ENCODE measurements at regions not wholly inside any gene's neighbourhood (a gene's known extent, or its start where the extent isn't known, plus 50 kb on each side); places are given as distances from the start of the nearest gene placed in this dataset.
A peak's percentile ranks its signal among the peaks of the same experiment; 100 is the strongest.
"Not testable (repeated sequence)": the region's sequence is repeated elsewhere in the genome, so short reads cannot be mapped to it uniquely, and the experiment has no call there.

- no peak overlapping the region for H3K4me3 ChIP-seq (ENCODE audit: low read depth, low read length)
- no CpG with 5 or more reads among the region's 5 CpGs for WGBS (ENCODE audit: extremely low coverage, insufficient coverage, insufficient read length)
- no peak overlapping the region for H3K4me2 ChIP-seq (ENCODE audit: low read length)
These were observed 123.8 kb upstream of the DMRT1 start for GRCh38 chr9:717722-718121.

DNA sequence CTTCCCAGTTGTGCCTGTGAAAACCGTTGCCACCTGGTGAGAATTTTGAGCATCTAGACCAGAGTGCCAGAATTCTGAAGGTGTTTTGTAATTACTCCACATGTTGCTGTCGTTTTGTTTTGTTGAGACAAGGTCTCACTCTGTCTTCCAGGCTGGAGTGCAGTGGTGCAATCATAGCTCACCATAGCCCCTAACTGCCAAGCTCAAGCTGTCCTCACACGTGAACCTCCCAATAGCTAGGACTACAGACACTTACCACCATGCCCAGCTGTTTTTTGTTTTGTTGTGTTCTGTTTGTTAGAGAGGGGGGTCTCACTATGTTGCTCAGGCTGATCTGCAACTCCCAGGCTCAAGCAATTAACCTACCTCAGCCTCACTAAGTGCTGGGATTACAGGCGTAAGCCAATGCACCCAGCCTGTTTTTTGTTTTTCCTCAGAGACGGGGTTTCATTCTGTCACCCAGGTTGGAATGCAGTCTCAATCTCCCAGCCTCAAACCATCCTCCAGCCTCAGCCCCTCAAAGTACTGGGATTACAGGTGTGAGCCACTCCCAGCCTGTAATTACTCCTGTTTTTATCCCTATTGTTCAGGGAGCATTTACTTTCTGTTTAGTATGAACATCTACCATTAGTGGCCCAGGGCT, 121.1 kb upstream of the DMRT1 start:
- Histone ChIP-seq H3K18ac (ENCODE audit: low read length) (peak overlapping the region; percentile 9), H2AFZ (ENCODE audit: insufficient read depth, low read length, poor library complexity) (no peak overlapping the region), H2BK5ac (ENCODE audit: low read depth, low read length, poor library complexity) (no peak overlapping the region), H4K91ac (ENCODE audit: low read depth, low read length) (no peak overlapping the region), H3K9me3 (ENCODE audit: insufficient read depth, low read depth, low read length) (no peaks in the 10 kb centered on the region), H2AK5ac (ENCODE audit: low read length) (no peak overlapping the region), H3K4me3 (ENCODE audit: low read depth, low read length) (no peak overlapping the region), H3K14ac (ENCODE audit: low read length) (no peak overlapping the region), H4K12ac (ENCODE audit: low read depth, low read length) (no peak overlapping the region), H3K79me2 (ENCODE audit: control insufficient read depth, insufficient read depth, low read length, poor library complexity) (peaks cover 5% of the 10 kb centered on the region), H3K36me3 (ENCODE audit: control insufficient read depth in 1 of 2, insufficient read depth in 2 of 2, low read length in 2 of 2) (peaks cover 7 to 32% of the 10 kb centered on the region in 2 experiments), H3K27ac (ENCODE audit: low read depth, low read length) (peak overlapping the region; percentile 65), H3K4ac (ENCODE audit: low read depth, low read length) (peak overlapping the region; percentile 13), H3K23ac (ENCODE audit: low read length) (no peak overlapping the region), H3K4me1 (ENCODE audit: control insufficient read depth in 1 of 2, insufficient read depth in 2 of 2, low read length in 2 of 2) (peaks cover 9 to 24% of the 10 kb centered on the region in 2 experiments), H3K27me3 (ENCODE audit: insufficient read depth, low read length) (no peaks in the 10 kb centered on the region), H2BK12ac (ENCODE audit: low read length) (peak overlapping the region; percentile 3), H3K9ac (ENCODE audit: low read length) (no peak overlapping the region), H3K4me2 (ENCODE audit: low read length) (no peak overlapping the region), H4K8ac (ENCODE audit: low read depth, low read length) (no peak overlapping the region), H2BK120ac (ENCODE audit: insufficient read depth, low read length, poor library complexity) (no peak overlapping the region), H3K79me1 (ENCODE audit: low read length) (peaks cover 9% of the 10 kb centered on the region)
- WGBS (ENCODE audit: extremely low coverage, insufficient coverage, insufficient read length), result no CpG with 5 or more reads among the region's 5 CpGs
- no peak for DNase-seq

More at GRCh38 chr9:717722-718121, 123.8 kb upstream of the DMRT1 start:
- Histone ChIP-seq H2BK5ac (ENCODE audit: low read depth, low read length, poor library complexity) (no peak overlapping the region), H2AK5ac (ENCODE audit: low read length) (no peak overlapping the region), H2AFZ (ENCODE audit: insufficient read depth, low read length, poor library complexity) (no peak overlapping the region), H3K23ac (ENCODE audit: low read length) (no peak overlapping the region), H2BK120ac (ENCODE audit: insufficient read depth, low read length, poor library complexity) (no peak overlapping the region), H4K91ac (ENCODE audit: low read depth, low read length) (no peak overlapping the region), H3K18ac (ENCODE audit: low read length) (no peak overlapping the region), H3K79me2 (ENCODE audit: control insufficient read depth, insufficient read depth, low read length, poor library complexity) (peaks cover 9% of the 10 kb centered on the region), H3K27me3 (ENCODE audit: insufficient read depth, low read length) (no peaks in the 10 kb centered on the region), H2BK12ac (ENCODE audit: low read length) (no peak overlapping the region), H3K14ac (ENCODE audit: low read length) (no peak overlapping the region), H3K9ac (ENCODE audit: low read length) (no peak overlapping the region), H3K27ac (ENCODE audit: low read depth, low read length) (no peak overlapping the region), H3K9me3 (ENCODE audit: insufficient read depth, low read depth, low read length) (no peaks in the 10 kb centered on the region), H3K4me1 (ENCODE audit: control insufficient read depth in 1 of 2, insufficient read depth in 2 of 2, low read length in 2 of 2) (peaks cover 14 to 22% of the 10 kb centered on the region in 2 experiments), H3K36me3 (ENCODE audit: control insufficient read depth in 1 of 2, insufficient read depth in 2 of 2, low read length in 2 of 2) (peaks cover 13 to 39% of the 10 kb centered on the region in 2 experiments), H4K12ac (ENCODE audit: low read depth, low read length) (no peak overlapping the region), H3K4ac (ENCODE audit: low read depth, low read length) (no peak overlapping the region), H3K79me1 (ENCODE audit: low read length) (peaks cover 16% of the 10 kb centered on the region), H4K8ac (ENCODE audit: low read depth, low read length) (no peak overlapping the region)
- DNase-seq, result no peak

DNA sequence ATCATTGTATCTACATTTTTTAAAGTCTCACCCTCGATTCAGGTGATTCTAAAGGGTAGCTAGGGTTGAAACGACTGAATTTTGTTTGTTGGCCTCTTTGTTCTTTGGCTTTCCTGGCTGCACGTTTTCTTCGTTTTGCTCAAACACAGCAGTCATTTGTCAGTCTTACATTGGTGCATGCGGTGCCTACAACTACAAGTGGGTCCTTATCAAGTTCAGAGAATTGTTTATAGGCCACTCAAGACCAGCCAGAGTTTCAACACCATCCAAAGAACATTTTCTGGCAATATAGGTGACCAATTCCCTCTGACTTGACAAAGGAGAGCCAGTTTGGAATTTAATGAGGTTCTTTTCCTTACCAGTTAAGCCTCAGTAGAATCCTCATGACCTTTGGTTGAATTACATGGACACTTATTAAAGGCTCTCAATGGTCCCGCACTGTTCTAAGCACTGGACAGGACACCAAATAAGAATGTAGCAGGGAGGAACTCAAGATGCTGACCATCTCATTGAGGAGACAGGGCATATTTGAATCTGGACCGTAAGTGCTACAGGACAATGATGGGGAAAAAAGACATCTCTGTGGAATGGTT, 119.0 kb upstream of the DMRT1 start:
- H3K4ac ChIP-seq (ENCODE audit: low read depth, low read length), result peak overlapping the region; percentile 78
- peaks cover 9% of the 10 kb centered on the region for H3K79me1 ChIP-seq (ENCODE audit: low read length)
- peaks cover 7% of the 10 kb centered on the region for H3K79me2 ChIP-seq (ENCODE audit: control insufficient read depth, insufficient read depth, low read length, poor library complexity)
- peaks cover 14 to 26% of the 10 kb centered on the region in 2 experiments for H3K4me1 ChIP-seq (ENCODE audit: control insufficient read depth in 1 of 2, insufficient read depth in 2 of 2, low read length in 2 of 2)
- H2AK5ac ChIP-seq (ENCODE audit: low read length), result no peak overlapping the region
- H4K91ac ChIP-seq (ENCODE audit: low read depth, low read length), result no peak overlapping the region
- H2BK5ac ChIP-seq (ENCODE audit: low read depth, low read length, poor library complexity), result no peak overlapping the region
- no peak overlapping the region for H3K9ac ChIP-seq (ENCODE audit: low read length)
- no peaks in the 10 kb centered on the region for H3K9me3 ChIP-seq (ENCODE audit: insufficient read depth, low read depth, low read length)
- H3K14ac ChIP-seq (ENCODE audit: low read length), result no peak overlapping the region
- H3K27ac ChIP-seq (ENCODE audit: low read depth, low read length), result no peak overlapping the region
- H2AFZ ChIP-seq (ENCODE audit: insufficient read depth, low read length, poor library complexity), result no peak overlapping the region
- H3K27me3 ChIP-seq (ENCODE audit: insufficient read depth, low read length), result no peaks in the 10 kb centered on the region
- no CpG with 5 or more reads among the region's 7 CpGs for WGBS (ENCODE audit: extremely low coverage, insufficient coverage, insufficient read length)
- peaks cover 8 to 27% of the 10 kb centered on the region in 2 experiments for H3K36me3 ChIP-seq (ENCODE audit: control insufficient read depth in 1 of 2, insufficient read depth in 2 of 2, low read length in 2 of 2)
- H3K4me3 ChIP-seq (ENCODE audit: low read depth, low read length), result no peak overlapping the region
- H2BK120ac ChIP-seq (ENCODE audit: insufficient read depth, low read length, poor library complexity), result no peak overlapping the region
- no peak for DNase-seq
- H3K4me2 ChIP-seq (ENCODE audit: low read length), result no peak overlapping the region
- no peak overlapping the region for H3K18ac ChIP-seq (ENCODE audit: low read length)
- H4K8ac ChIP-seq (ENCODE audit: low read depth, low read length), result no peak overlapping the region
- H4K12ac ChIP-seq (ENCODE audit: low read depth, low read length), result no peak overlapping the region
- no peak overlapping the region for H2BK12ac ChIP-seq (ENCODE audit: low read length)
- no peak overlapping the region for H3K23ac ChIP-seq (ENCODE audit: low read length)

GRCh38 chr9:724461-724860, 117.0 kb upstream of the DMRT1 start:
- Histone ChIP-seq H3K36me3 (ENCODE audit: control insufficient read depth in 1 of 2, insufficient read depth in 2 of 2, low read length in 2 of 2) (peaks cover 14 to 32% of the 10 kb centered on the region in 2 experiments), H3K4me1 (ENCODE audit: control insufficient read depth in 1 of 2, insufficient read depth in 2 of 2, low read length in 2 of 2) (peaks cover 18 to 30% of the 10 kb centered on the region in 2 experiments), H3K79me1 (ENCODE audit: low read length) (peaks cover 15% of the 10 kb centered on the region)
- not testable (repeated sequence) for H3K23ac ChIP-seq (ENCODE audit: low read length); H2AFZ ChIP-seq (ENCODE audit: insufficient read depth, low read length, poor library complexity); H3K9ac ChIP-seq (ENCODE audit: low read length); H4K91ac ChIP-seq (ENCODE audit: low read depth, low read length); DNase-seq; H4K8ac ChIP-seq (ENCODE audit: low read depth, low read length); H2BK120ac ChIP-seq (ENCODE audit: insufficient read depth, low read length, poor library complexity); H2AK5ac ChIP-seq (ENCODE audit: low read length); H3K4me3 ChIP-seq (ENCODE audit: low read depth, low read length); H4K12ac ChIP-seq (ENCODE audit: low read depth, low read length); H3K4ac ChIP-seq (ENCODE audit: low read depth, low read length); H3K4me2 ChIP-seq (ENCODE audit: low read length); H3K18ac ChIP-seq (ENCODE audit: low read length); H3K79me2 ChIP-seq (ENCODE audit: control insufficient read depth, insufficient read depth, low read length, poor library complexity); H2BK12ac ChIP-seq (ENCODE audit: low read length); H3K27me3 ChIP-seq (ENCODE audit: insufficient read depth, low read length); H3K9me3 ChIP-seq (ENCODE audit: insufficient read depth, low read depth, low read length); H3K27ac ChIP-seq (ENCODE audit: low read depth, low read length); H3K14ac ChIP-seq (ENCODE audit: low read length); H2BK5ac ChIP-seq (ENCODE audit: low read depth, low read length, poor library complexity)
- no CpG with 5 or more reads among the region's 14 CpGs for WGBS (ENCODE audit: extremely low coverage, insufficient coverage, insufficient read length)

Measured in trophoblast cell (in vitro differentiated cells and primary cell).